Nucleus accumbens (tissue), 56 donors: ENCODE measurements at regions not wholly inside any gene's neighbourhood (a gene's known extent, or its start where the extent isn't known, plus 50 kb on each side); places are given as distances from the start of the nearest gene placed in this dataset.
A peak's percentile ranks its signal among the peaks of the same experiment; 100 is the strongest.

Source experiments
- DNase-seq, 56 donors: peaks; one replicate each; lab custom pipeline; 2025; lab: John Stamatoyannopoulos, UW

- no peak for DNase-seq
Observed at GRCh38 chr14:36083317-36083716, 93.2 kb downstream of the PTCSC3 start.

DNA sequence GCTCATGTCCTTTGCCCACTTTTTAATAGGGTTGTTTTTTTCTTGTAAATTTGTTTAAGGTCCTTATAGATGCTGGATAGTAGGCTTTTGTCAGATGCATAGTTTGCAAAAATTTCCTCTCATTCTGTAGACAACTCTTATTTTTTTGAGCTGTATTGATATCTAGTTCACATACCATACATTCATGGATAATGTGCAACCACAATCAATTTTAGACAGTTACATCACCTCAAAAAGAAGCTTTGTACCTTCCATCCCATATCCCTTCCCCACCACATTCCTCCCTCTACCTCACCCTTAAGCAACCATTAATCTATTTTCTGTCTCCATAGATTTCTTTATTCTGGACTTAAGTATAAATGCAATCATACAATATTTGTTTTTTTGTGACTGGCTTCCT is 98.4 kb downstream of the PTCSC3 start:
- no peak for DNase-seq

DNA sequence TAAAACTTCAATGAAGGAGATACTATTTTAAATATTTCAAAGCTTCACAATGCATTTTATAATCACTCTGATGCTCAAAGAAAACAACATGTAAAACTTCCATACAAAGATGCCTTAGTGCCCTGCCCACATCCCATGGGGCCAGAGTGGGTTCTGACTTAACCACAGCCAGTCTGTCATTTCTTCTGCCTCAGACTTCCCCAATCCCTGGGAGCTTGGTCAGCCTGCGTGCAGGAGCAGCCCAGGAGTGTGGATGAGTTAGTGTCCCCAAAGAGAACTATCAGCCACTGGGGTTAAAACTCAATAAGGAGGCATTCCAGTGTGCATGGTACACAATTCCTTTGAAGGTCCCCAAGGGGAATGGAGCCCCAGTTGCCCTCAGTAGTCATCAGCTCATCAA is 100.3 kb downstream of the PTCSC3 start:
- no peak for DNase-seq

GRCh38 chr14:36075203-36075602 is 101.3 kb downstream of the PTCSC3 start:
- DNase-seq = no peak

DNA sequence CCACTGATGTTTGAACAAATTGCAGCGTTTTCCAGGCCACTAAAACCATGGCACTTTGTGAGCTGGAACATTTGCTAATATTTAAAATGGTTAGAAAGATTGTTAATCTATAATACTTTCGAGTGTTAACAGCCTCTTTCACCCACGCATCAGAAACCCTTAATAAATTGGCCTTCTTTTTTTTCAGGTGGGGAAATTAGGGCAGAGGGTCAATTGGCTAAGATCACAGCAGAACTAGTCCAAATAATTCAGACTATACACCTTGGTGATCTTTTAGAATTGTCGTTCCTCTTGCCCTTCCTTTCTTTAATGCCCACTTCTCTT is 105.8 kb downstream of the PTCSC3 start:
- no peak for DNase-seq

DNA sequence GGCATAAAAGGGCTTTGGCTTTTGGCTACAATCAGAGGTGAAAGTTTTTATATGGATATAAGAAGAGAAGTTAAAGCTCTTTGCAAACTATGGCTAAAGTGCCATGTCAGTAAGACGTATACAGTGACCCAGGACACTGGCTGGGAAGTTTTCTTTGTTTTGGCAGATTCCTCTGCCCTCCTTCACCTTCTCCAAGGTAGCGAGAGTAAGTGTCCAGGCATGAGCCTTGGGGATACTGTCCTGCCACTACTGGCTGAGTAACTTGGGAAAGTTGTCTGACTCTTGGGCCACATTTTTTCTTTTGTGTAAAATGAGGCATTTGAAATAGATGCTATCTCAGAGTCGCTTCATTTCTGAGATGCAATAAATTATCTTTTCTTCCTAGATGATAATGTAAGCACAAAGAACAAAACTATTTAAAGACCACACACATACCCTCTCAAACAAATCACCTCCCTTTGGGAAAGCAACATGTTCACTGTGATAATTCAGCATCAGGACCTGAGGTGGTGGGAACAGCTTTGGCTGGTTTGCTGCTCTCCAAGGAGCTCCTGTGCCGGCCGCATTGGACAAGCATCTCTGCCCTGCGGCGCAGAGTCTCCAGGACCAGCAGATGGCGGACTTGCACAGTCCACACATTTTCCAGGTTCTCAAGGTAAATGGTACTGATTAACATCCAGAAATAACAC is 106.3 kb downstream of the PTCSC3 start:
- DNase-seq = peak in 45 of 56 donors; percentile 10 to 80 (median 43)

- DNase-seq = peak in 38 of 56 donors; percentile 1 to 64 (median 27)
Observed at GRCh38 chr14:36069535-36069900, 107.0 kb downstream of the PTCSC3 start.

DNA sequence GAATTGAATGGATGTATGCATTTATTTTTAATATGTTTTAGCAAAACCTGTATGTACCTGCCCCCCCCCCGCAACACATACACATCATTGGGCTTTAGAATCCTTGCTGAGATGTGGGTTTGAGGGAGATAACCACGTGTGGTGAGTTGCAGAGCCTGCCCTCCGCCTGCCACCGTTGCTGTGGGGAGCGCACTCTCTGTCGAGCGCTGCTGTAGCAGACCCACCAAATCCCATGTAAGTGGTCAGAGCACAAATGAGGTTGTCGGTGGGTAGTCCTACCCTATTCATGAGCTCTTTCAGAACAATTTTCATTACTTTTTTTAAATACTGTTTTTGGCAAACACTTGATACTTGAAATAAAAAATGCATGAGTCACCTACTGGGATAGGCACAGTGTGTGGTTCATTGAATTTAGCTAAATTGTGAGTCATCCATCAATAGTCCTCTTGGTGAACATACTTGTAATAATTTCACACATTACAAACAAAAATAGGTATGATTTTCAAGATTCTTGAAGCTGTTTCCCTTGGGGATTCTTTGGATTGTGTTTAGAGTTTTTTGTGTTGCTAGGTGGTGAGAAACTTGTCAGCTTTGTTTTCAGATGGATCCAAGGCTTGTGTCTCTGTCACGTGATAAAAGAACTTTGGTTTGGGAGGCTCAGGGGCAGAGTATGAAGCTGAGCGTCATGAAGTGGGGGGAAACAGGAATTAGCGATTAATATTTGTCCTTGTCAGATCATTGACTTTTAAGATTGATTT is 107.6 kb downstream of the PTCSC3 start:
- DNase-seq = peak in 7 of 56 donors; percentile 0 to 12 (median 7)

- no peak for DNase-seq
Observed at GRCh38 chr14:36067428-36068187, 108.9 kb downstream of the PTCSC3 start.

- DNase-seq = no peak
Observed at GRCh38 chr14:36066636-36067035, 109.9 kb downstream of the PTCSC3 start.

- no peak for DNase-seq
Observed at GRCh38 chr14:36065831-36066230, 110.7 kb downstream of the PTCSC3 start.

GRCh38 chr14:36059531-36059930 is 117.0 kb downstream of the PTCSC3 start:
- no peak for DNase-seq

DNA sequence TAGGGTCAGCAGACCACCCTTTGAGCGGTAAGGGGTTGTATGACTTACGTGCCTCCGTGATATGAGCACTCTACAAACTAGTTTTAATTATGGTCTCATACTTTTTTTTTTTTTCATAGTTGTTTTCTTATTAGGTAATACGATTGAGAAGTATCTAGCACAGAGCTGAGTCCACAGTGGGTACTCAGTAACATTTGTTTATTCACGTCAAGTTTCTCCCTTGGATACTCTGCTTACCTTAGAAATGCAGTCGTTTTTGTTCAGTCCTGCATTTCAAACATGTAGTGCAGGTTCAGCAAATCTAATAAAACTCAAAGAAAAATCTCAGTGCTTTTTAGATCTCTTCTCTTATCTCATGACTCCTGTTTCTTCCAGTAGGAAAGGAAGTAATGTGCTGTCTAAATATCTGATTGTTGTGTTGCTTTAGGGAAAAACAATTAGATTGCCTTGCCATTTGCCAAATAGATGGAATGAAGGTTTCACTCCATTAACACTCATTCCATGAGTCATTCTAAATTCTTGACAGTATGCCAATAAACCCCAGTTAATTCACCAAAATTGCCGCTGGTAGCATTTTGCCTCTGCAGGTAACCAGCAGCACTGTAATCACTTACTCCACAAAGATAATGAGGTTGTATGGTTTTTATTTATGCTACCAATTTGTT is 118.9 kb downstream of the PTCSC3 start:
- DNase-seq = no peak

DNA sequence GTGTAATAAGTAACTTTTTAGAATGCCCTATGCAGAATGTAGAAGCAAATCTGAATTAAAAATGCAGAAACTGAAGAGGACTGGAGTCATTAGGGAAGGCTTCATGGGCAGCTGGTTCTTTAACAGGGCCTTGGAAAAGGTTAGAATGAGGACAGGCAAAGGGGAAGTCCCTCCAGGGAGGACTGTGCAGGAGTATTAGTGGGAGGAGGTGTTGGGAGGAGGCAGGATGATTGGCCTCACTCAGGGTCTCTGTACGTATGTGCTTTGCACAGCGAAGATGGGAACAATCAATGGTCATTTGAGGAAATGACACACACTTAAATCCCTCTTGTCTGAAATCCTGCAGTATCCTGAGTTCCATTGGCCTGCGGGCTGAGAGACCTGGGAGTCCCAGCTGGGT is 119.7 kb downstream of the PTCSC3 start:
- DNase-seq = no peak

- DNase-seq = no peak
Observed at GRCh38 chr14:36055681-36056225, 120.8 kb downstream of the PTCSC3 start.

GRCh38 chr14:36055052-36055378 is 121.5 kb downstream of the PTCSC3 start:
- no peak for DNase-seq

GRCh38 chr14:36054353-36055051 is 122.0 kb downstream of the PTCSC3 start:
- DNase-seq = no peak

DNA sequence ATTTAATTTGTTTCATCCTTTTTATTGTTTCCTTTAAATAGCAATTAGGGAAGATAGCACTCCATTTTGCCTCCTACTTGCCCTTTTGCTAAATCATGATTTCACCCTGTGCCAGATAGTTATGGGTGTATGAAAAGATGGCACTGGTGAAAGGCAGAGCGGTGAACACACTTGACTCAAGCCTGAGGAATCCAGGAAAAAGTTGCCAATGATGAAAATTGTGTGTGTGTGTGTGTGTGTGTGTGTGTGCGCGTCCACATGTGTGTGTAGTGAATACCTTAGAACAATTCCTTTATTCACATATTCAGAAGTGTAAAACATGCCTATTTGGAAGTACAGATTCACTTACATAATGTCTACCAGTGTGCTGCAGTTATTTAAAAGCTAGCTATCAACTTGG is 123.8 kb downstream of the PTCSC3 start:
- DNase-seq = no peak

GRCh38 chr14:36052063-36052462 is 124.5 kb downstream of the PTCSC3 start:
- DNase-seq = no peak

DNA sequence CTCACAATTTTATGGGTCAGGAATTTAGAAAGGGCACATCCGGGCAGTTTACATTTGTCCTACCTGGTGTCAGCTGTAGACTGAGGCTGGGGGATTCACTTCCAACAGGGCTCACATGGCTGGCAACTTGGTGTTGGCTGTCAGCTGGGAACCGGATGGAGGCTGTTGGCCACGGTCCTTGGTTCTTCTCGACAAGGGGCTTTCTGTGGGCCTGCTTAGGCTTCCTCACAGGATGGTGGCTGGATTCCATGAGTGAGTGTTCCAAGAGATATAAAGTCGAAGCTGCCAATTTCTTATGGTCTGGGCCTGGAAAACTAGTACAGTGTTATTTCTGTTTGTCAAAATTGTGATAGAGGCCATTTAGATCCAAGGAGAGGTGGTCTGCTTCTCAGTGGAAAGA is 127.9 kb downstream of the PTCSC3 start:
- no peak for DNase-seq
